GM18502 (cell line): ENCODE measurements at regions not wholly inside any gene's neighbourhood (a gene's known extent, or its start where the extent isn't known, plus 50 kb on each side); places are given as distances from the start of the nearest gene placed in this dataset.
"Not testable (repeated sequence)": the region's sequence is repeated elsewhere in the genome, so short reads cannot be mapped to it uniquely, and the experiment has no call there.

Experiments
- ATAC-seq: cut with Tn5 transposase; IDR thresholded peaks from one replicate; pipeline ENCODE4 v1.9.1; 2021; ENCODE audit warnings: mild to moderate bottlenecking; ENCODE audit not compliant: unreplicated experiment, poor library complexity

GRCh38 chr9:7739595-7739994 is 60.0 kb downstream of the DMAC1 start:
- ATAC-seq, result no peak

- no peak for ATAC-seq
These were observed 64.3 kb downstream of the DMAC1 start for GRCh38 chr9:7735311-7735710.

GRCh38 chr9:7730164-7730445 is 69.5 kb downstream of the DMAC1 start:
- ATAC-seq, result no peak

- ATAC-seq, result no peak
These were observed 70.0 kb downstream of the DMAC1 start for GRCh38 chr9:7729371-7730163.

GRCh38 chr9:7721291-7721690 is 78.3 kb downstream of the DMAC1 start:
- no peak for ATAC-seq

GRCh38 chr9:7713088-7713487 is 86.5 kb downstream of the DMAC1 start:
- ATAC-seq, result not testable (repeated sequence)

- ATAC-seq, result no peak
These were observed 88.9 kb downstream of the DMAC1 start for GRCh38 chr9:7710686-7711085.

- no peak for ATAC-seq
These were observed 91.6 kb downstream of the DMAC1 start for GRCh38 chr9:7707934-7708333.

GRCh38 chr9:7704543-7704942 is 95.0 kb downstream of the DMAC1 start:
- no peak for ATAC-seq

- no peak for ATAC-seq
These were observed 107.7 kb downstream of the DMAC1 start for GRCh38 chr9:7691909-7692308.

GRCh38 chr9:7690014-7690413 is 109.6 kb downstream of the DMAC1 start:
- no peak for ATAC-seq

GRCh38 chr9:7688626-7689025 is 111.0 kb downstream of the DMAC1 start:
- ATAC-seq, result no peak

- ATAC-seq, result no peak
These were observed 122.9 kb downstream of the DMAC1 start for GRCh38 chr9:7676609-7677156.

GRCh38 chr9:7671847-7672246 is 127.7 kb downstream of the DMAC1 start:
- no peak for ATAC-seq

- ATAC-seq, result no peak
These were observed 131.0 kb downstream of the DMAC1 start for GRCh38 chr9:7668541-7668940.

- ATAC-seq, result no peak
These were observed 133.7 kb downstream of the DMAC1 start for GRCh38 chr9:7665874-7666273.

- no peak for ATAC-seq
These were observed 139.8 kb downstream of the DMAC1 start for GRCh38 chr9:7659766-7660165.

GRCh38 chr9:7656636-7657035 is 142.9 kb downstream of the DMAC1 start:
- ATAC-seq, result no peak

GRCh38 chr9:7653262-7653661 is 146.3 kb downstream of the DMAC1 start:
- ATAC-seq, result no peak

- ATAC-seq, result no peak
These were observed 159.3 kb downstream of the DMAC1 start for GRCh38 chr9:7640231-7640630.

- no peak for ATAC-seq
These were observed 160.1 kb downstream of the DMAC1 start for GRCh38 chr9:7639471-7639870.

- no peak for ATAC-seq
These were observed 162.6 kb downstream of the DMAC1 start for GRCh38 chr9:7636838-7637467.
